IMR-90 (cell line): ENCODE measurements at regions not wholly inside any gene's neighbourhood (a gene's known extent, or its start where the extent isn't known, plus 50 kb on each side); places are given as distances from the start of the nearest gene placed in this dataset.

Source experiments
- ATAC-seq: fragments of 200-7000 bp; cut with Tn5 transposase; 2 replicates; pipeline ENCODE4 v1.9.1; 2020; ENCODE audit warnings: low read depth, mild to moderate bottlenecking, moderate library complexity
- BruUV-seq: library from RNA; stranded (reverse); fragments of 400-500 nt; replicated peaks from 2 replicates; lab custom pipeline; 2021; lab: Mats Ljungman, UMichigan
- CTCF ChIA-PET: fragments of 300-600 bp; formaldehyde crosslinking; extraction: SDS; loops from one replicate; lab custom pipeline; 2021; ENCODE audit warnings: antibody characterized with exemption; lab: Yijun Ruan, JAX
- POLR2A ChIA-PET: fragments of 300-600 bp; sonication (Branson Sonifier 250); formaldehyde crosslinking; loops from one replicate; lab custom pipeline; 2022; ENCODE audit warnings: antibody characterized with exemption; ENCODE audit not compliant: unreplicated experiment; lab: Charles Lee
- DNase-seq: peaks from one replicate; pipeline ENCODE4 v3.0.0; 2013
- H2AFZ ChIP-seq: replicated peaks from 2 replicates; pipeline ENCODE3; 2013; ENCODE audit warnings: low read length, mild to moderate bottlenecking; ENCODE audit not compliant: poor library complexity
- H2AK5ac ChIP-seq: 2 replicates; pipeline ENCODE4 v1.6.1; 2013; ENCODE audit warnings: low read depth, low read length, inconsistent platforms
- H2AK9ac ChIP-seq: replicated peaks from 2 replicates; pipeline ENCODE3; 2013; ENCODE audit warnings: mild to moderate bottlenecking, low read depth, low read length, moderate library complexity; ENCODE audit not compliant: poor library complexity
- H2BK120ac ChIP-seq: 2 replicates; pipeline ENCODE4 v1.6.1; 2013; ENCODE audit warnings: low read depth, low read length, inconsistent platforms
- H2BK15ac ChIP-seq: 3 replicates; pipeline ENCODE4 v1.6.1; 2013; ENCODE audit warnings: low read depth, low read length, inconsistent platforms
- H2BK20ac ChIP-seq: 2 replicates; pipeline ENCODE4 v1.6.1; 2013; ENCODE audit warnings: low read depth, mild to moderate bottlenecking, inconsistent platforms, low read length, moderate library complexity
- H2BK5ac ChIP-seq: 2 replicates; pipeline ENCODE4 v1.6.1; 2013; ENCODE audit warnings: mild to moderate bottlenecking, low read depth, low read length, inconsistent platforms; ENCODE audit not compliant: poor library complexity, severe bottlenecking
- H3K14ac ChIP-seq: replicated peaks from 2 replicates; pipeline ENCODE4 v1.6.1; 2013; ENCODE audit warnings: low read depth, low read length, inconsistent platforms
- H3K18ac ChIP-seq: 2 replicates; pipeline ENCODE4 v1.6.1; 2013; ENCODE audit warnings: low read depth, low read length, control low read depth
- H3K23ac ChIP-seq: 2 replicates; pipeline ENCODE4 v1.6.1; 2013; ENCODE audit warnings: low read depth, low read length, inconsistent platforms
- H3K27ac ChIP-seq: 2 replicates; pipeline ENCODE4 v1.5.1; 2013; ENCODE audit warnings: mild to moderate bottlenecking, control low read depth, low read length; ENCODE audit not compliant: insufficient read depth
- H3K27me3 ChIP-seq: 2 replicates; pipeline ENCODE4 v1.6.1; 2013; ENCODE audit warnings: low read length; ENCODE audit not compliant: control insufficient read depth, insufficient read depth
- H3K36me3 ChIP-seq: 2 replicates; pipeline ENCODE4 v1.6.1; 2013; ENCODE audit warnings: low read length, mixed read lengths; ENCODE audit not compliant: control insufficient read depth, insufficient read depth
- H3K4ac ChIP-seq: 2 replicates; pipeline ENCODE4 v1.6.1; 2013; ENCODE audit warnings: low read depth, low read length, inconsistent platforms
- H3K4me1 ChIP-seq: 2 replicates; pipeline ENCODE4 v1.6.1; 2013; ENCODE audit warnings: low read length, mixed read lengths; ENCODE audit not compliant: control insufficient read depth, insufficient read depth
- H3K4me2 ChIP-seq: 2 replicates; pipeline ENCODE4 v1.6.1; 2013; ENCODE audit warnings: low read depth, mild to moderate bottlenecking, control low read depth, low read length, moderate library complexity
- H3K4me3 ChIP-seq: 2 replicates; pipeline ENCODE4 v1.5.1; 2013; ENCODE audit warnings: low read depth, mild to moderate bottlenecking, control low read depth, low read length, moderate library complexity; ENCODE audit not compliant: insufficient read depth
- H3K56ac ChIP-seq: 2 replicates; pipeline ENCODE4 v1.6.1; 2013; ENCODE audit warnings: low read length, inconsistent platforms; ENCODE audit not compliant: insufficient read depth; ENCODE audit errors: extremely low read depth
- H3K79me1 ChIP-seq, 2 experiments: 2 replicates each; pipeline ENCODE4 v1.6.1; 2013; ENCODE audit warnings: low read length in 2 of 2, inconsistent platforms in 1 of 2, low read depth in 1 of 2
- H3K9ac ChIP-seq: 2 replicates; pipeline ENCODE4 v1.6.1; 2013; ENCODE audit warnings: low read depth, low read length, control low read depth
- H3K9me1 ChIP-seq: 2 replicates; pipeline ENCODE4 v1.6.1; 2013; ENCODE audit warnings: low read length, inconsistent platforms; ENCODE audit not compliant: insufficient read depth
- H3K9me3 ChIP-seq: 2 replicates; pipeline ENCODE4 v1.6.1; 2013; ENCODE audit warnings: low read length; ENCODE audit not compliant: control insufficient read depth, insufficient read depth
- H4K20me1 ChIP-seq: 2 replicates; pipeline ENCODE4 v1.6.1; 2013; ENCODE audit warnings: low read length, inconsistent platforms; ENCODE audit not compliant: insufficient read depth
- H4K5ac ChIP-seq: 2 replicates; pipeline ENCODE4 v1.6.1; 2013; ENCODE audit warnings: mild to moderate bottlenecking, low read depth, low read length, control low read depth
- H4K8ac ChIP-seq, 2 experiments: 2 replicates each; pipeline ENCODE4 v1.6.1; 2013; ENCODE audit warnings: low read depth in 2 of 2, low read length in 2 of 2, control low read depth in 1 of 2, inconsistent platforms in 1 of 2
- H4K91ac ChIP-seq: 2 replicates; pipeline ENCODE4 v1.6.1; 2013; ENCODE audit warnings: low read depth, low read length, inconsistent platforms; ENCODE audit not compliant: insufficient read depth
- CEBPB ChIP-seq: IDR thresholded peaks from 2 replicates; pipeline ENCODE4 v1.6.1; 2012; ENCODE audit warnings: low read depth, low read length, improper control_type of control experiment
- CHD1 ChIP-seq: IDR thresholded peaks from 2 replicates; pipeline ENCODE4 v1.6.1; 2012; ENCODE audit warnings: low read depth, low read length, improper control_type of control experiment
- CTCF ChIP-seq: conservative IDR thresholded peaks from 2 replicates; pipeline ENCODE4 v1.5.1; 2012; ENCODE audit warnings: mild to moderate bottlenecking, low read depth, low read length, improper control_type of control experiment
- MAZ ChIP-seq: IDR thresholded peaks from 2 replicates; pipeline ENCODE4 v1.6.1; 2012; ENCODE audit warnings: low read depth, mild to moderate bottlenecking, low read length, improper control_type of control experiment, moderate library complexity, borderline replicate concordance
- NFE2L2 ChIP-seq: fragments of 150-350 bp; IDR thresholded peaks from 2 replicates; pipeline ENCODE4 v1.6.1; 2016; ENCODE audit warnings: low read depth, mild to moderate bottlenecking, low read length
- POLR2A ChIP-seq: IDR thresholded peaks from 2 replicates; pipeline ENCODE4 v1.6.1; 2012; ENCODE audit warnings: mild to moderate bottlenecking, low read depth, low read length
- RAD21 ChIP-seq: IDR thresholded peaks from 2 replicates; pipeline ENCODE4 v1.6.1; 2012; ENCODE audit warnings: low read length, improper control_type of control experiment
- RCOR1 ChIP-seq: IDR thresholded peaks from 2 replicates; pipeline ENCODE4 v1.6.1; 2012; ENCODE audit warnings: mild to moderate bottlenecking, low read length, improper control_type of control experiment; ENCODE audit not compliant: insufficient replicate concordance
- RFX5 ChIP-seq: IDR thresholded peaks from 2 replicates; pipeline ENCODE4 v1.8.0; 2012; ENCODE audit warnings: low read depth, mild to moderate bottlenecking, low read length, moderate library complexity
- WGBS, 2 experiments: methylation state at CpG; one replicate each; pipeline versions ENCODE4 v1.1.5 to v1.1.7; 2013; ENCODE audit warnings: missing lambda C conversion rate in 2 of 2; ENCODE audit not compliant: insufficient read length in 1 of 2; ENCODE audit errors: extremely low coverage in 2 of 2; 5-methylcytosine and 5-hydroxymethylcytosine counted together
- dilution Hi-C: fragments of 300-500 bp; cut with HindIII; formaldehyde crosslinking; loops from one replicate; pipeline ENCODE4 v1.14.3; 2018; ENCODE audit warnings: low sequenced_read_pairs; ENCODE audit not compliant: unreplicated experiment
- in situ Hi-C: fragments of 300-500 bp; cut with MboI; formaldehyde crosslinking; loops from 3 replicates; pipeline ENCODE4 v1.14.3; 2019; ENCODE audit warnings: low sequenced_read_pairs, inconsistent platforms, mixed read lengths
- intact Hi-C: fragments of 100-400 bp; cut with micrococcal nuclease; formaldehyde crosslinking; loops from 2 replicates; pipeline ENCODE4 v1.10.0; 2022

- intact Hi-C loops (no loop called here), dilution Hi-C loops (no loop called here), in situ Hi-C loops (no loop called here)
- no peak for TF ChIP-seq CHD1
- no peak for TF ChIP-seq NFE2L2
- no peak for TF ChIP-seq POLR2A
- TF ChIP-seq RAD21 = no peak
- no peak for TF ChIP-seq CEBPB
- TF ChIP-seq RCOR1 = no peak
- TF ChIP-seq RFX5 = no peak
- no peak for TF ChIP-seq CTCF
- no peak for TF ChIP-seq MAZ
- H3K18ac ChIP-seq = no peak overlapping the region
- ChIA-PET CTCF (interaction anchor here (0.6 kb wide), 1 partner anchor 161 kb away, joined by 4 read pairs; no protein-coding TSS in a partner anchor), POLR2A (no interaction called here)
- H4K8ac ChIP-seq = no peak overlapping the region
- peaks cover 10% of the 10 kb centered on the region for H3K4me1 ChIP-seq
- H3K4ac ChIP-seq = no peak overlapping the region
- no peak overlapping the region for H2BK20ac ChIP-seq
- H3K79me1 ChIP-seq = no peaks in the 10 kb centered on the region; a peak in 1 of 4 replicates
- H3K23ac ChIP-seq = no peak overlapping the region
- H2AFZ ChIP-seq = no peak overlapping the region
- no peak overlapping the region for H2BK15ac ChIP-seq
- no peaks in the 10 kb centered on the region for H3K9me3 ChIP-seq
- no peak overlapping the region for H4K5ac ChIP-seq
- no peak overlapping the region for H3K9ac ChIP-seq
- H3K4me3 ChIP-seq = no peak overlapping the region
- no TSS peak for BruUV-seq
- H3K27ac ChIP-seq = no peak overlapping the region
- no peak overlapping the region for H4K91ac ChIP-seq
- no peak overlapping the region for H2AK9ac ChIP-seq
- DNase-seq (no peak), ATAC-seq (no peak)
- H3K36me3 ChIP-seq = no peaks in the 10 kb centered on the region
- no peak overlapping the region for H2BK5ac ChIP-seq
- 83% methylated on average over 10 of the region's 28 CpGs; no CpG with 5 or more reads in 1 of the 2 experiments for WGBS, 2 experiments
- no peaks in the 10 kb centered on the region for H4K20me1 ChIP-seq
- no peak overlapping the region for H3K4me2 ChIP-seq
- peaks cover 2% of the 10 kb centered on the region; the same call in 1 of the 2 replicates for H3K27me3 ChIP-seq
- H2AK5ac ChIP-seq = 0 out of 2 replicates have a peak overlapping the region, but pooled peaks have one; percentile 48
- no peak overlapping the region for H3K14ac ChIP-seq
- H3K56ac ChIP-seq = no peak overlapping the region
- H3K9me1 ChIP-seq = peaks cover 8% of the 10 kb centered on the region; the same call in 1 of the 2 replicates
- H2BK120ac ChIP-seq = no peak overlapping the region
Measured at GRCh38 chr21:43358940-43359822, 67.8 kb downstream of the SIK1 start.
